H1 (cell line): ENCODE measurements at regions not wholly inside any gene's neighbourhood (a gene's known extent, or its start where the extent isn't known, plus 50 kb on each side); places are given as distances from the start of the nearest gene placed in this dataset.

Source experiments
- BACH1 ChIP-seq: IDR thresholded peaks from 2 replicates; pipeline ENCODE4 v1.6.1; 2012; ENCODE audit warnings: low read length, improper control_type of control experiment
- TAF1 ChIP-seq: IDR thresholded peaks from 2 replicates; pipeline ENCODE4 v1.6.1; 2011; ENCODE audit warnings: mild to moderate bottlenecking, low read depth, low read length

DNA sequence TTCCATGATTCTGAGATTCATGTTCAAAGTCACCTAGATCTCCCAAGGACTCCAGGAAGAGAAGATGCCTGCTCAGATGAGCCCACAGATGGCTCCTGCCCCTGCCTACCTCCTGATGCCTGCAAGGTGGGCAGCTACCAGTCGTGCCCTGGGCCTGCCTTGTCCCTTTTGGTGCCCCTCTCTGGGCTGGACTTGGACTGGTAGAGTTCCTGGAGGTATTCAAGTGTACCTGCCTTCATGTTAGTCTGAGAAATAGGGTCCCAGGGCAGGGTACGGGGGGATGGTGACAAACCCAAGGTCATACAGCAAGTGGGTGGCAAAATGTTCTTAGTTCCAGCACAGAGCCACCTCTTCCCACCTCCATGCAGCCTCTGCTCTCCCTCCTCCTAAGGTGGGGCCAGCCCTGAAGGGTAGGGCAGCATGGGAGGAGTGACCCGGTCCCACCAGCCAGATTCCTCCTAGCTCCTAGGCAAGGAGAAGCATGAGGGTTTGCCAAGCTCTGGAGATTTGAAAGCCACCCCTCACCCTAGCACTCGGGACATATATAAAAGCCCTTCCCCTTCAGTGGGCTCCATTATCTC is 80.8 kb upstream of the UNC5B start (continued):
- TF ChIP-seq BACH1 (no peak), TAF1 (no peak)
